Lower leg skin (tissue), 3 donors: ENCODE measurements at regions not wholly inside any gene's neighbourhood (a gene's known extent, or its start where the extent isn't known, plus 50 kb on each side); places are given as distances from the start of the nearest gene placed in this dataset.
"Not testable (repeated sequence)": the region's sequence is repeated elsewhere in the genome, so short reads cannot be mapped to it uniquely, and the experiment has no call there.

ENCODE experiments used
- POLR2A ChIP-seq, 2 donors: fragments of 450-650 bp; IDR thresholded peaks; one replicate each; pipeline ENCODE4 v1.6.1; 2016 to 2017; ENCODE audit warnings: antibody characterized with exemption in 2 of 2, mild to moderate bottlenecking in 1 of 2, moderate library complexity in 1 of 2
- TF ChIP-seq, protein P1 (sequence below), 3 donors: fragments of 450-650 bp; IDR thresholded peaks; one replicate each; pipeline ENCODE4 v1.5.1; 2016; ENCODE audit warnings: antibody characterized with exemption in 3 of 3, mild to moderate bottlenecking in 3 of 3, moderate library complexity in 2 of 3

DNA sequence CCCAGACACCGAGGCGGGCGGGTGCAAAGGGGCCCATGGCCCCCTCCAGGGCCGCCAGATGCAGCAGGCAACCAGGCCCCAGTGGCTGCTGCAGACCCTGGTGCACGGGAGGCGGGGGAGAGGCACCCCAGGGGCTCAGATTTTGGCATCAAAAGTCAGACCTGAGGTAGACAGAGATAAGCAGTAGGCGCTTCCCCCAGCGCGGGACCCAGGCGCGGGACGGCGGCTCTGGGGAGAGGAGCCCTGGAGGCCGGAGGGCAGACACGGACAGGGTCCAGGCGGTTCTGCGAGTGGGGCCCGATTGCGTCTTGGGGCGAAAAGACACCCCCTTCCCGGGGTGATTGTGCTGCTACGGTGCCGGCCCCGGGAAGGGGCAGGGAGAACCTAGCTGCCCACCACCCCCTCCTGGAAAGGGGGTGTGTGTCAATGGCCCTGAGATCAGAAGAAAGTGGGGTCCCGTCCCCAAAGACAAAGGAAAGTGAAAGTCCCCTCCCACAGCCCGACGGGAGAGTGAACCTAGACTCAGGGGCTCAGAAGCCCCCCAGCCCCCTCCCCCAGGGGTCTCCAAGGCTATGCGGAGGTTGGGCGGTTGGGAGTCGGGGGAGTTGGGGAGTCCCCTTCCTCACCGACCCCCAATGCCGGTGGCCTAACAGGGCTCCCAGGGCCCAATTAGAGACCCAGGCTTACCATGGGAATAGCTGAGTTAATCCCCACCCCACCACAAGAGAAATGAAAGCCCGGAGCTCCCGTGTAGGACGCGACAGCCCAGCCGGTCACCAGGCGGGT lies 178.5 kb downstream of the SPATA31A1 start:
- TF ChIP-seq, protein P1, sequence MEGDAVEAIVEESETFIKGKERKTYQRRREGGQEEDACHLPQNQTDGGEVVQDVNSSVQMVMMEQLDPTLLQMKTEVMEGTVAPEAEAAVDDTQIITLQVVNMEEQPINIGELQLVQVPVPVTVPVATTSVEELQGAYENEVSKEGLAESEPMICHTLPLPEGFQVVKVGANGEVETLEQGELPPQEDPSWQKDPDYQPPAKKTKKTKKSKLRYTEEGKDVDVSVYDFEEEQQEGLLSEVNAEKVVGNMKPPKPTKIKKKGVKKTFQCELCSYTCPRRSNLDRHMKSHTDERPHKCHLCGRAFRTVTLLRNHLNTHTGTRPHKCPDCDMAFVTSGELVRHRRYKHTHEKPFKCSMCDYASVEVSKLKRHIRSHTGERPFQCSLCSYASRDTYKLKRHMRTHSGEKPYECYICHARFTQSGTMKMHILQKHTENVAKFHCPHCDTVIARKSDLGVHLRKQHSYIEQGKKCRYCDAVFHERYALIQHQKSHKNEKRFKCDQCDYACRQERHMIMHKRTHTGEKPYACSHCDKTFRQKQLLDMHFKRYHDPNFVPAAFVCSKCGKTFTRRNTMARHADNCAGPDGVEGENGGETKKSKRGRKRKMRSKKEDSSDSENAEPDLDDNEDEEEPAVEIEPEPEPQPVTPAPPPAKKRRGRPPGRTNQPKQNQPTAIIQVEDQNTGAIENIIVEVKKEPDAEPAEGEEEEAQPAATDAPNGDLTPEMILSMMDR (IDR thresholded peaks at IDR 0.05): not testable (repeated sequence)
- not testable (repeated sequence) for TF ChIP-seq POLR2A (IDR thresholded peaks at IDR 0.05)
